Suprapubic skin (tissue), 4 donors: ENCODE measurements at regions not wholly inside any gene's neighbourhood (a gene's known extent, or its start where the extent isn't known, plus 50 kb on each side); places are given as distances from the start of the nearest gene placed in this dataset.

Source experiments
- EP300 ChIP-seq: sonication (generic); formaldehyde crosslinking; IDR thresholded peaks from one replicate; pipeline ENCODE4 v1.6.1; 2017; ENCODE audit warnings: antibody characterized with exemption
- POLR2A ChIP-seq, 2 donors: fragments of 450-650 bp; IDR thresholded peaks; one replicate each; pipeline ENCODE4 v1.6.1; 2017; ENCODE audit warnings: antibody characterized with exemption in 2 of 2, mild to moderate bottlenecking in 2 of 2, moderate library complexity in 2 of 2
- POLR2AphosphoS5 ChIP-seq, 3 donors: sonication (generic); formaldehyde crosslinking; IDR thresholded peaks; one replicate each; pipeline ENCODE4 v1.6.1; 2017; ENCODE audit warnings: antibody characterized with exemption in 3 of 3
- TF ChIP-seq, protein P1 (sequence below), 2 donors: fragments of 200-600 bp in 1 of 2; fragments of 450-650 bp in 1 of 2; sonication (generic) in 1 of 2; IDR thresholded peaks; one replicate each; pipeline ENCODE4 v1.5.1; 2016 to 2019; ENCODE audit warnings: antibody characterized with exemption in 2 of 2, mild to moderate bottlenecking in 1 of 2, moderate library complexity in 1 of 2

DNA sequence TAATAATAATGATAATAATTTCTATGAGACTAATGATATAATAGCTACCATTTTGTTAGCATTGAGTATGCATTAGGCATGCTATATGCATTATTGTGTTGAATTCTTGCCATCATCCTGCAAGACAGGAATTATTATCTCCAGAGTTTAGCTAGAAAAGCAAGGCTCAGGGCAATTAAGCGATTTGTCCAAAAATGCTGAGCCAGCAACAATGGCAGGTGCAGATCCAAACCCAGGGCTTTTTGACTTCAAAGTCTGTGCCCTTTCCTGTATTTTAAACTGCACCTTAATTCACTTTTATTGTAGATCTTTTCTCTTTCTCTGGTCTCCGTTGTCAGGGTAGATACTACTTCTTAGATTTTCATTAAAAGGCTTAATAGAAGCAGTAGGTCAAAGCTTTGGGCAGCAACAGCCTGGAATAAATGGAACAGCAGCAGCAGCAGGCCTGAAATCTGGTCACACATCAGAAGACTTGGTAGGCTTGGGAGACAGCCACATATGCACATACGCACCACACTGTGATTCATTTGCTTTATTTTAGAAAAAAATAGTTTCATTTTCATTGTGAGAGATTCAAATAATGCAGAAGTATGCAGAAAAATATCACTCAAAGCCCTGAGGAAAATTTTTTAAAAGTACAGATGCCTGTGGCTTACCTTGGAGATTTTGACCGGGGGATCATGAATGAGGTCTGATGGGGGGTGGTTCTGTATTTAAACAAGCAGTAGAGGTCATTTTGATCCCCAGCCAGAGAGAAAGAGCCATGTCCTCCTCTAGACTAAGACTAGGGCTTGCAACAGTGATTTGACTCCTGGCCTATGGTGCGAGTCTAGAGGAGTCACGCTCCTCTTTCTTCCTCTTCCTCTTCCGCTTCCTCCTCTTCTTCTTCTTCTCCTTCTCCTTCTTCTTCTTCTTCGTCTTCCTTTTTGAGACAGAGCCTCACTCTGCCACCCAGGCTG, 455.7 kb downstream of the TSN start:
- TF ChIP-seq POLR2AphosphoS5 (IDR thresholded peaks at IDR 0.05) (no peak), EP300 (no peak), POLR2A (IDR thresholded peaks at IDR 0.05) (no peak)
- TF ChIP-seq, protein P1, sequence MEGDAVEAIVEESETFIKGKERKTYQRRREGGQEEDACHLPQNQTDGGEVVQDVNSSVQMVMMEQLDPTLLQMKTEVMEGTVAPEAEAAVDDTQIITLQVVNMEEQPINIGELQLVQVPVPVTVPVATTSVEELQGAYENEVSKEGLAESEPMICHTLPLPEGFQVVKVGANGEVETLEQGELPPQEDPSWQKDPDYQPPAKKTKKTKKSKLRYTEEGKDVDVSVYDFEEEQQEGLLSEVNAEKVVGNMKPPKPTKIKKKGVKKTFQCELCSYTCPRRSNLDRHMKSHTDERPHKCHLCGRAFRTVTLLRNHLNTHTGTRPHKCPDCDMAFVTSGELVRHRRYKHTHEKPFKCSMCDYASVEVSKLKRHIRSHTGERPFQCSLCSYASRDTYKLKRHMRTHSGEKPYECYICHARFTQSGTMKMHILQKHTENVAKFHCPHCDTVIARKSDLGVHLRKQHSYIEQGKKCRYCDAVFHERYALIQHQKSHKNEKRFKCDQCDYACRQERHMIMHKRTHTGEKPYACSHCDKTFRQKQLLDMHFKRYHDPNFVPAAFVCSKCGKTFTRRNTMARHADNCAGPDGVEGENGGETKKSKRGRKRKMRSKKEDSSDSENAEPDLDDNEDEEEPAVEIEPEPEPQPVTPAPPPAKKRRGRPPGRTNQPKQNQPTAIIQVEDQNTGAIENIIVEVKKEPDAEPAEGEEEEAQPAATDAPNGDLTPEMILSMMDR (IDR thresholded peaks at IDR 0.05): no peak
